Kidney (tissue), 13 donors: ENCODE measurements at regions not wholly inside any gene's neighbourhood (a gene's known extent, or its start where the extent isn't known, plus 50 kb on each side); places are given as distances from the start of the nearest gene placed in this dataset.

Experiments used
- DNase-seq, 5 donors: peaks; one replicate each; pipeline ENCODE4 v3.0.0-alpha.2; 2013 to 2020
- FAIRE-seq: peaks from 2 replicates; lab custom pipeline; 2012; peaks lifted over from hg19 to GRCh38; lab: Jason Lieb, UNC
- H3K27ac ChIP-seq, 2 donors: one replicate each; pipeline ENCODE4 v1.7.0; 2013; ENCODE audit warnings: low read depth in 2 of 2, low read length in 2 of 2, inconsistent platforms in 1 of 2
- H3K27me3 ChIP-seq: one replicate; pipeline ENCODE4 v1.7.1; 2013; ENCODE audit warnings: low read length, inconsistent platforms; ENCODE audit not compliant: control insufficient read depth, insufficient read depth
- H3K36me3 ChIP-seq, 3 donors: one replicate each; pipeline versions ENCODE4 v1.7.0 to v1.7.1; 2013; ENCODE audit warnings: low read length in 3 of 3, control low read depth in 1 of 3, inconsistent platforms in 1 of 3; ENCODE audit not compliant: insufficient read depth in 3 of 3, control insufficient read depth in 2 of 3
- H3K4me1 ChIP-seq, 3 donors: one replicate each; pipeline versions ENCODE4 v1.7.0 to v1.7.1; 2013; ENCODE audit warnings: low read length in 3 of 3, inconsistent platforms in 1 of 3, low read depth in 1 of 3; ENCODE audit not compliant: control insufficient read depth in 2 of 3, insufficient read depth in 2 of 3
- H3K4me3 ChIP-seq, 3 donors: one replicate each; pipeline versions ENCODE4 v1.7.0 to v1.8.1; 2013; ENCODE audit warnings: low read length in 3 of 3, control low read depth in 1 of 3, inconsistent platforms in 1 of 3
- H3K9ac ChIP-seq, 3 donors: one replicate each; pipeline versions ENCODE4 v1.7.0 to v1.7.1; 2013; ENCODE audit warnings: low read length in 3 of 3, control low read depth in 1 of 3, inconsistent platforms in 1 of 3
- H3K9me3 ChIP-seq, 3 donors: one replicate each; pipeline versions ENCODE4 v1.7.0 to v1.7.1; 2013; ENCODE audit warnings: low read length in 3 of 3, control low read depth in 1 of 3, inconsistent platforms in 1 of 3; ENCODE audit not compliant: control insufficient read depth in 2 of 3, insufficient read depth in 1 of 3
- CTCF ChIP-seq: IDR thresholded peaks from 3 replicates; pipeline ENCODE4 v1.5.1; 2012; ENCODE audit warnings: mild to moderate bottlenecking, moderate library complexity, borderline replicate concordance; ENCODE audit not compliant: insufficient read depth; ENCODE audit errors: extremely low read depth
- intact Hi-C: fragments of 100-400 bp; cut with DNase I; formaldehyde crosslinking; loops from one replicate; pipeline ENCODE4 v1.11.1; 2022
- donor health status: control.
- donor health status: control.
- donor health status: control.
- donor health status: control.
- donor health status: control.
- donor health status: DM: yes; HTN: yes; CAD: no.
- donor health status: Normal renal cell carcinoma (clear cell type).

- no peaks in the 10 kb centered on the region for H3K9me3 ChIP-seq
- H3K27me3 ChIP-seq = no peaks in the 10 kb centered on the region
- peaks cover 0 to 4% (median 0%) of the 10 kb centered on the region in 3 donors for H3K4me1 ChIP-seq
- no peak overlapping the region for H3K4me3 ChIP-seq
- H3K9ac ChIP-seq = no peak overlapping the region
- no peak for TF ChIP-seq CTCF
- no peaks in the 10 kb centered on the region for H3K36me3 ChIP-seq
- DNase-seq (no peak), FAIRE-seq (no peak)
- intact Hi-C loops = no loop called here
- no peak overlapping the region for H3K27ac ChIP-seq
Measured at GRCh38 chr6:3533981-3534380, 77.1 kb upstream of the SLC22A23 start.

DNA sequence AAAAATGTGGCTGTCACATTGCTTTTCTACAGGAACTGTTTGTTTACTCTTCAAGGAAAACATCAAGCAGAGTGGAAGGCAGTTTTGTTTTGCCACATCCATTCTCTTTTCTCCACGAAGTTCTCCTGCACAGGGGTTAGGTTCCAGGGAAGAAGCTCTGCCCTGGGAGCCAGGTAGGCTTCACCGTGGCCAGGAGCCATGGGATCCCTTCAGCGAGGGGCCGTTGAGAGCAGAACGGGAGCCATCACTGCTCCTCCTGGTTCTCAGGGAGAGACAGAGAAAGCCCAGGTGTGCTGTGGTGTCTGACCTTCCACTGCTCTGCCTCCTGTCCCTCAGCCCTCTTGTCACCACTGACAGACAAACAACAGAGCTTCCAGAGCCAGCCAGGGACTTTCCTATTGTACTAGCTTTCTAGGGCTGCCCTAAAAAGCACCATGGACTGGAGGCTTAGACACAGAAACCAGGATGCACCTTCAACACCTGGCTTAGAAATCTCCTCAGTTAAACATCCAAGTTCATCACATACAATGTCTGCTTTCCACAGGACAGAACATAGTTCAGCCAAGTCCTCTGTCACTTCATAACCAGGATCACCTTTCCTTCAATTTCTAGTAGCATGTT is 75.6 kb upstream of the SLC22A23 start:
- no peak overlapping the region for H3K4me3 ChIP-seq
- H3K27ac ChIP-seq = no peak overlapping the region
- TF ChIP-seq CTCF = no peak
- intact Hi-C loops = no loop called here
- DNase-seq (no peak), FAIRE-seq (no peak)
- no peaks in the 10 kb centered on the region for H3K27me3 ChIP-seq
- no peaks in the 10 kb centered on the region for H3K9me3 ChIP-seq
- H3K4me1 ChIP-seq = peaks cover 0 to 4% (median 0%) of the 10 kb centered on the region in 3 donors
- H3K36me3 ChIP-seq = no peaks in the 10 kb centered on the region
- H3K9ac ChIP-seq = no peak overlapping the region

DNA sequence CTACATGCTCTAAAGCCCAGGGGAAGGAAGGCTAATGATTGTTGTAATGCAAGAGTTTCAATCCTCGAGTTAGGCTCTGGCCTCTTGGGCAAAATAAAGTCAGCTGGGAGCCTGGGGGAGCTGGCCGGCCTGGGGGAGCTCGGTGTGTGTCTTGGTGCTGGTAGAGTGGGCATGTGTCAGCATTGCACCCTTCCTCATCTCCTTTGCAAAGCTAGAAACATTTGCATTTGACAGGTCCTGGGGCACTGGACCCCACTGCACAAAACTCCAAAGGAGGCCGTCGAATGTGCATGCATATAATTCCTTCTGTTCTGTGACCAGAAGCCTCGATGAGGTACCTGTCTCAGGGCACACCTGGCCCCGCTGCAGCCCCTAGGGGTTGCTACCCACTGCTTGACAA is 74.6 kb upstream of the SLC22A23 start:
- Histone ChIP-seq H3K4me3 (no peak overlapping the region), H3K27me3 (no peaks in the 10 kb centered on the region), H3K36me3 (no peaks in the 10 kb centered on the region), H3K9me3 (no peaks in the 10 kb centered on the region), H3K27ac (no peak overlapping the region), H3K9ac (no peak overlapping the region), H3K4me1 (peaks cover 0 to 4% (median 0%) of the 10 kb centered on the region in 3 donors)
- intact Hi-C loops = no loop called here
- no peak for DNase-seq
- no peak for FAIRE-seq
- no peak for TF ChIP-seq CTCF

- Histone ChIP-seq H3K9ac (no peak overlapping the region), H3K4me3 (no peak overlapping the region), H3K4me1 (peaks cover 0 to 4% (median 0%) of the 10 kb centered on the region in 3 donors), H3K27me3 (no peaks in the 10 kb centered on the region), H3K36me3 (no peaks in the 10 kb centered on the region), H3K9me3 (no peaks in the 10 kb centered on the region), H3K27ac (no peak overlapping the region)
- DNase-seq = no peak
- no peak for TF ChIP-seq CTCF
- no peak for FAIRE-seq
- intact Hi-C loops = no loop called here
Measured at GRCh38 chr6:3530515-3530914, 73.7 kb upstream of the SLC22A23 start.
